HCT116 (cell line): ENCODE measurements at regions not wholly inside any gene's neighbourhood (a gene's known extent, or its start where the extent isn't known, plus 50 kb on each side); places are given as distances from the start of the nearest gene placed in this dataset.

Source experiments
- ATAC-seq: fragments of 200-7000 bp; cut with Tn5 transposase; 2 replicates; pipeline ENCODE4 v1.9.1; 2020; ENCODE audit warnings: mild to moderate bottlenecking, moderate library complexity
- BruUV-seq: library from RNA; stranded (reverse); fragments of 400-500 nt; replicated peaks from 2 replicates; lab custom pipeline; 2021; lab: Mats Ljungman, UMichigan
- CTCF ChIA-PET: fragments of 300-600 bp; sonication (Branson Sonifier 250); formaldehyde crosslinking; loops from one replicate; lab custom pipeline; 2021; ENCODE audit warnings: antibody characterized with exemption; lab: Charles Lee
- POLR2A ChIA-PET: fragments of 300-600, 350-600 bp; sonication (Branson Sonifier 250); formaldehyde crosslinking; loops from one replicate; lab custom pipeline; 2021; ENCODE audit warnings: antibody characterized with exemption; lab: Charles Lee
- RAD21 ChIA-PET, 2 experiments: fragments of 300-600 bp; sonication (Branson Sonifier 250); formaldehyde crosslinking; loops; one replicate each; lab custom pipeline; 2023; ENCODE audit warnings: low total read pairs in 2 of 2; ENCODE audit not compliant: uncharacterized antibody in 2 of 2, unreplicated experiment in 2 of 2, low non-redundant PET in 1 of 2; lab: Charles Lee
- DNase-seq: peaks from one replicate; pipeline ENCODE4 v3.0.0-alpha.2; 2010; ENCODE audit warnings: low read depth, low spot score
- H2AFZ ChIP-seq: fragments of 200-600 bp; shearing (Covaris generic), sonication (generic); 2 replicates; pipeline ENCODE4 v1.6.1; 2017; ENCODE audit warnings: low read depth, mixed run types, mixed read lengths, antibody characterized with exemption, low read length; ENCODE audit not compliant: poor library complexity, severe bottlenecking
- H3K27ac ChIP-seq: 2 replicates; pipeline ENCODE4 v1.5.1; 2012; ENCODE audit warnings: low read depth, low read length
- H3K27me3 ChIP-seq: fragments of 200-600 bp; sonication (generic); 2 replicates; pipeline ENCODE4 v1.6.1; 2016; ENCODE audit warnings: mixed run types, low read length, mixed read lengths; ENCODE audit not compliant: insufficient read depth
- H3K36me3 ChIP-seq, 2 experiments: fragments of 200-500 bp in 1 of 2; fragments of 200-600 bp in 1 of 2; sonication (Bioruptor generic) in 1 of 2; sonication (generic) in 1 of 2; 2 replicates each; pipeline versions ENCODE4 v1.5.1 to v1.6.1; 2014 to 2016; ENCODE audit warnings: low read length in 2 of 2, inconsistent platforms in 1 of 2, mixed read lengths in 1 of 2, mixed run types in 1 of 2; ENCODE audit not compliant: insufficient read depth in 2 of 2, control insufficient read depth in 1 of 2
- H3K4me1 ChIP-seq, 2 experiments: fragments of 200-600 bp in 1 of 2; sonication (generic) in 1 of 2; 2 replicates each; pipeline versions ENCODE4 v1.5.1 to v1.6.1; 2012 to 2017; ENCODE audit warnings: low read length in 2 of 2, inconsistent platforms in 1 of 2, mild to moderate bottlenecking in 1 of 2, mixed read lengths in 1 of 2, mixed run types in 1 of 2, moderate library complexity in 1 of 2; ENCODE audit not compliant: insufficient read depth in 2 of 2, control insufficient read depth in 1 of 2
- H3K4me2 ChIP-seq: fragments of 200-600 bp; sonication (generic); 2 replicates; pipeline ENCODE4 v1.6.1; 2017; ENCODE audit warnings: mixed run types, low read length, mixed read lengths
- H3K4me3 ChIP-seq, 2 experiments: fragments of 200-600 bp in 1 of 2; sonication (generic) in 1 of 2; replicated peaks in 1 of 2; 2 replicates each; pipeline ENCODE4 v1.5.1; 2011 to 2016; ENCODE audit warnings: low read length in 2 of 2, control low read depth in 1 of 2, low read depth in 1 of 2, mild to moderate bottlenecking in 1 of 2, mixed read lengths in 1 of 2, mixed run types in 1 of 2
- H3K79me2 ChIP-seq: fragments of 200-600 bp; sonication (generic); 2 replicates; pipeline ENCODE4 v1.6.1; 2017; ENCODE audit warnings: mild to moderate bottlenecking, mixed run types, low read length, moderate library complexity, mixed read lengths; ENCODE audit not compliant: insufficient read depth
- H3K9ac ChIP-seq: fragments of 200-600 bp; sonication (generic); 2 replicates; pipeline ENCODE4 v1.6.1; 2016; ENCODE audit warnings: low read length, mixed read lengths
- H3K9me2 ChIP-seq: fragments of 200-600 bp; sonication (generic), shearing (Covaris generic); 2 replicates; pipeline ENCODE4 v1.6.1; 2017; ENCODE audit warnings: mixed run types, mild to moderate bottlenecking, moderate library complexity; ENCODE audit not compliant: insufficient read depth
- H3K9me3 ChIP-seq, 2 experiments: fragments of 200-500 bp in 1 of 2; fragments of 200-600 bp in 1 of 2; sonication (Bioruptor generic) in 1 of 2; sonication (generic) in 1 of 2; 2 replicates each; pipeline ENCODE4 v1.6.1; 2014 to 2017; ENCODE audit warnings: low read length in 2 of 2, mixed read lengths in 2 of 2, inconsistent platforms in 1 of 2, low read depth in 1 of 2, mild to moderate bottlenecking in 1 of 2, mixed run types in 1 of 2, moderate library complexity in 1 of 2; ENCODE audit not compliant: control insufficient read depth in 1 of 2, insufficient read depth in 1 of 2
- H4K20me1 ChIP-seq: fragments of 200-600 bp; sonication (generic), shearing (Covaris generic); 2 replicates; pipeline ENCODE4 v1.6.1; 2017; ENCODE audit warnings: mixed run types, mild to moderate bottlenecking, moderate library complexity; ENCODE audit not compliant: insufficient read depth
- CBX3 ChIP-seq: IDR thresholded peaks from 2 replicates; pipeline ENCODE4 v1.6.1; 2012; ENCODE audit warnings: low read depth
- POLR2A ChIP-seq: IDR thresholded peaks from 2 replicates; pipeline ENCODE4 v1.7.0; 2011; ENCODE audit warnings: borderline replicate concordance; ENCODE audit not compliant: insufficient read depth, insufficient read length; ENCODE audit errors: extremely low read depth
- SIN3A ChIP-seq: IDR thresholded peaks from 2 replicates; pipeline ENCODE4 v1.6.1; 2012; ENCODE audit warnings: low read depth
- ZFX ChIP-seq: fragments of 450-650 bp; IDR thresholded peaks from 2 replicates; pipeline ENCODE4 v1.6.1; 2017
- ZNF274 ChIP-seq: fragments of 200-500 bp; sonication (Bioruptor generic); IDR thresholded peaks from 2 replicates; pipeline ENCODE4 v1.6.1; 2014; ENCODE audit warnings: mild to moderate bottlenecking, low read depth, low read length, inconsistent platforms
- intact Hi-C: fragments of 100-400 bp; cut with micrococcal nuclease; formaldehyde crosslinking; loops from 2 replicates; pipeline ENCODE4 v1.10.0; 2022
- TF ChIP-seq, protein P1 (sequence below): IDR thresholded peaks from 2 replicates; pipeline ENCODE4 v1.6.1; 2012
- TF ChIP-seq, protein P2 (sequence below), 3 experiments: fragments of 200-600 bp in 1 of 3; sonication (generic) in 1 of 3; IDR thresholded peaks in 2 of 3; conservative IDR thresholded peaks in 1 of 3; 2 replicates each; pipeline ENCODE4 v1.5.1; 2012 to 2017; ENCODE audit warnings: low read depth in 2 of 3, low read length in 2 of 3, antibody characterized with exemption in 1 of 3, borderline replicate concordance in 1 of 3, control low read depth in 1 of 3, mild to moderate bottlenecking in 1 of 3, mixed read lengths in 1 of 3, mixed run types in 1 of 3, moderate library complexity in 1 of 3; ENCODE audit not compliant: insufficient read depth in 1 of 3
- TF ChIP-seq, protein P3 (sequence below): IDR thresholded peaks from 2 replicates; pipeline ENCODE4 v1.6.1; 2011; ENCODE audit warnings: mild to moderate bottlenecking, low read length, moderate library complexity; ENCODE audit not compliant: insufficient replicate concordance; ENCODE audit errors: extremely low read depth

DNA sequence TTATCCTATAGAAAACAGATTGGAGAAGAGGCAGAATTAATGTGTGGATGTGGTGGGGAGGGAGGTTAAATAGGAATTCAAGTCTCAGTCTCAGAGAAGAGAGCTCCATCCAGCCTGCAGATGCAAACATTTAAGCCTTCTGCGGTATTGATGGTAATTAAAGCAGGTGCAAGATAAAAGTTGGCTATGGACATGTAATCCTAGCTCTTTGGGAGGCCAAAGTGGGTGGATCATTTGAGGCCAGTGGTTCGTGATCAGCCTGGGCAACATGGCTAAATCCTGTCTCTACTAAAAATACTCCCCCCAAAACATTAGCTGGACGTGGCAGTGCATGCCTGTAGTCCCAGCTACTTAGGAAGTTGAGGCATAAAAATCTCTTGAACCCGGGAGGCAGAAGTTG, 332.7 kb downstream of the PABPC4L start:
- no peaks in the 10 kb centered on the region for H3K36me3 ChIP-seq
- H3K4me3 ChIP-seq, result no peak overlapping the region
- no peak overlapping the region for H3K9ac ChIP-seq
- no peak for DNase-seq
- peaks cover 11 to 15% of the 10 kb centered on the region in 2 experiments for H3K4me1 ChIP-seq
- BruUV-seq, result no TSS peak
- no peak overlapping the region for H3K4me2 ChIP-seq
- no peaks in the 10 kb centered on the region for H3K27me3 ChIP-seq
- H3K27ac ChIP-seq, result no peak overlapping the region
- no peaks in the 10 kb centered on the region for H3K9me3 ChIP-seq
- ChIA-PET POLR2A (no interaction called here), RAD21 (no interaction called here), CTCF (no interaction called here)
- ATAC-seq, result no peak
- H2AFZ ChIP-seq, result no peak overlapping the region
- H3K79me2 ChIP-seq, result no peaks in the 10 kb centered on the region
- no peaks in the 10 kb centered on the region for H3K9me2 ChIP-seq
- TF ChIP-seq, protein P1, sequence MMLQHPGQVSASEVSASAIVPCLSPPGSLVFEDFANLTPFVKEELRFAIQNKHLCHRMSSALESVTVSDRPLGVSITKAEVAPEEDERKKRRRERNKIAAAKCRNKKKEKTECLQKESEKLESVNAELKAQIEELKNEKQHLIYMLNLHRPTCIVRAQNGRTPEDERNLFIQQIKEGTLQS, result no peak
- no peak for TF ChIP-seq SIN3A
- TF ChIP-seq, protein P2, sequence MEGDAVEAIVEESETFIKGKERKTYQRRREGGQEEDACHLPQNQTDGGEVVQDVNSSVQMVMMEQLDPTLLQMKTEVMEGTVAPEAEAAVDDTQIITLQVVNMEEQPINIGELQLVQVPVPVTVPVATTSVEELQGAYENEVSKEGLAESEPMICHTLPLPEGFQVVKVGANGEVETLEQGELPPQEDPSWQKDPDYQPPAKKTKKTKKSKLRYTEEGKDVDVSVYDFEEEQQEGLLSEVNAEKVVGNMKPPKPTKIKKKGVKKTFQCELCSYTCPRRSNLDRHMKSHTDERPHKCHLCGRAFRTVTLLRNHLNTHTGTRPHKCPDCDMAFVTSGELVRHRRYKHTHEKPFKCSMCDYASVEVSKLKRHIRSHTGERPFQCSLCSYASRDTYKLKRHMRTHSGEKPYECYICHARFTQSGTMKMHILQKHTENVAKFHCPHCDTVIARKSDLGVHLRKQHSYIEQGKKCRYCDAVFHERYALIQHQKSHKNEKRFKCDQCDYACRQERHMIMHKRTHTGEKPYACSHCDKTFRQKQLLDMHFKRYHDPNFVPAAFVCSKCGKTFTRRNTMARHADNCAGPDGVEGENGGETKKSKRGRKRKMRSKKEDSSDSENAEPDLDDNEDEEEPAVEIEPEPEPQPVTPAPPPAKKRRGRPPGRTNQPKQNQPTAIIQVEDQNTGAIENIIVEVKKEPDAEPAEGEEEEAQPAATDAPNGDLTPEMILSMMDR (IDR thresholded peaks at IDR 0.05 in 2 of 3, conservative IDR thresholded peaks at IDR 0.05 in 1 of 3; ENCODE audit: borderline replicate concordance in 1 of 3, insufficient read depth in 1 of 3, low read depth in 2 of 3, low read length in 2 of 3), result no peak
- no peak for TF ChIP-seq ZNF274
- TF ChIP-seq, protein P3, sequence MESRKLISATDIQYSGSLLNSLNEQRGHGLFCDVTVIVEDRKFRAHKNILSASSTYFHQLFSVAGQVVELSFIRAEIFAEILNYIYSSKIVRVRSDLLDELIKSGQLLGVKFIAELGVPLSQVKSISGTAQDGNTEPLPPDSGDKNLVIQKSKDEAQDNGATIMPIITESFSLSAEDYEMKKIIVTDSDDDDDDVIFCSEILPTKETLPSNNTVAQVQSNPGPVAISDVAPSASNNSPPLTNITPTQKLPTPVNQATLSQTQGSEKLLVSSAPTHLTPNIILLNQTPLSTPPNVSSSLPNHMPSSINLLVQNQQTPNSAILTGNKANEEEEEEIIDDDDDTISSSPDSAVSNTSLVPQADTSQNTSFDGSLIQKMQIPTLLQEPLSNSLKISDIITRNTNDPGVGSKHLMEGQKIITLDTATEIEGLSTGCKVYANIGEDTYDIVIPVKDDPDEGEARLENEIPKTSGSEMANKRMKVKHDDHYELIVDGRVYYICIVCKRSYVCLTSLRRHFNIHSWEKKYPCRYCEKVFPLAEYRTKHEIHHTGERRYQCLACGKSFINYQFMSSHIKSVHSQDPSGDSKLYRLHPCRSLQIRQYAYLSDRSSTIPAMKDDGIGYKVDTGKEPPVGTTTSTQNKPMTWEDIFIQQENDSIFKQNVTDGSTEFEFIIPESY, result no peak
- TF ChIP-seq CBX3, result no peak
- TF ChIP-seq ZFX, result no peak
- TF ChIP-seq POLR2A, result no peak
- intact Hi-C loops, result no loop called here
- no peaks in the 10 kb centered on the region for H4K20me1 ChIP-seq
